ENCODE measurements at regions not wholly inside any gene's neighbourhood (a gene's known extent, or its start where the extent isn't known, plus 50 kb on each side); places are given as distances from the start of the nearest gene placed in this dataset.

DNA sequence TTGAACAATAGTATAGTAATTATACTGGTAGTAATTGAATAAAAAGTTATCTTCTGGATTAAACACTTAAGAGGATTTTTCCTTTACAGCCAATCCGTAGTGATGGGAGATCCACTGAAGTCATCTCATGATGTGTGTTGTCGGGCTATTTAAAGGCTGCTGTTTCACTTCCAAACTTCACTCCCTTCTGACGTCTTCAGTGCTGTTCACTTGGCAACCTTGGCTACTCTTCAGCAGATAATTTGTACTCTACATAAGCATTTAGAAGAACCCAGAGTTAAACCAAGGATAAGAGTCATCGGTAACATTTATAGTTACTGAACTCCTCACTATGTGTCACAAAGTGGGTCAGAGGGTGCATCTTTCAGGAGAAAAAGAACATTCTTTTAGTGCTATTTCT lies 179.1 kb upstream of the EYA4 start:
- H3K4me1 Mint-ChIP-seq, result peaks cover 11% of the 10 kb centered on the region
- H3K9me3 Mint-ChIP-seq, result no peaks in the 10 kb centered on the region
- TF ChIP-seq, protein P1, sequence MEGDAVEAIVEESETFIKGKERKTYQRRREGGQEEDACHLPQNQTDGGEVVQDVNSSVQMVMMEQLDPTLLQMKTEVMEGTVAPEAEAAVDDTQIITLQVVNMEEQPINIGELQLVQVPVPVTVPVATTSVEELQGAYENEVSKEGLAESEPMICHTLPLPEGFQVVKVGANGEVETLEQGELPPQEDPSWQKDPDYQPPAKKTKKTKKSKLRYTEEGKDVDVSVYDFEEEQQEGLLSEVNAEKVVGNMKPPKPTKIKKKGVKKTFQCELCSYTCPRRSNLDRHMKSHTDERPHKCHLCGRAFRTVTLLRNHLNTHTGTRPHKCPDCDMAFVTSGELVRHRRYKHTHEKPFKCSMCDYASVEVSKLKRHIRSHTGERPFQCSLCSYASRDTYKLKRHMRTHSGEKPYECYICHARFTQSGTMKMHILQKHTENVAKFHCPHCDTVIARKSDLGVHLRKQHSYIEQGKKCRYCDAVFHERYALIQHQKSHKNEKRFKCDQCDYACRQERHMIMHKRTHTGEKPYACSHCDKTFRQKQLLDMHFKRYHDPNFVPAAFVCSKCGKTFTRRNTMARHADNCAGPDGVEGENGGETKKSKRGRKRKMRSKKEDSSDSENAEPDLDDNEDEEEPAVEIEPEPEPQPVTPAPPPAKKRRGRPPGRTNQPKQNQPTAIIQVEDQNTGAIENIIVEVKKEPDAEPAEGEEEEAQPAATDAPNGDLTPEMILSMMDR (IDR thresholded peaks at IDR 0.05; ENCODE audit: unreplicated experiment in 3 of 3), result no peak
- no peaks in the 10 kb centered on the region for H3K36me3 Mint-ChIP-seq (ENCODE audit: low read depth)
- H3K4me3 Mint-ChIP-seq, result no peak overlapping the region
- peak overlapping the region in 1 of 3 experiments; percentile 38 for H3K27ac Mint-ChIP-seq
- no peaks in the 10 kb centered on the region for H3K27me3 Mint-ChIP-seq (ENCODE audit: low read depth)

DNA sequence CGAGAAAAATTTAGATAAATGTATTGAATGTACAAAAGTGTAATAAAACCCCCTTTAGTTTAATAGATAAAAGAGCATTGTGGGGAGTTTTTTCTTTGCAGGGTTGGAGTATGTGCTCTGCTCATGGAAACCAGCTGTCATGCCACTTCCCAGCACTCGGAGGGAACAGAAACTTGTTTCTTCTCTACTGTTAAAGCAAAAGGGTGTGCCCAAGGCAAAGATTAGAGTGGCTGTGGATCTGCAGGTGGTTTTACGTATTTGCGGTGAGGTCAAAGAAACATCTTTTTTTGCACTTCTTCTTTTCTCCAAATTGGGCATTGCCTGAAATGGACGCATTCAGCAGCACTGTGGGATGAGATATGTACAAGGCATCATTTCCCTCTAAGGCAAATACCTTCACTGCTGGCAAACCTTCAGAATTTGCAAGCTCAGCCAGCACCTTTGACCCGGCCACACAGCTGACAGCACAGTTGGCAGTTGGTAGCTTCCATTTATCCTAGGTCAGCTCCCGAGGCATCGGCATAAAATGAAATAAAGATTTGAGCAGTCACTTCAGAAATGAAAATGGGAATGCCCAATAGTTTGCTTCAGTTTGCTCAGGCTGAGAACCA lies 178.4 kb upstream of the EYA4 start:
- TF ChIP-seq, protein P1 (IDR thresholded peaks at IDR 0.05; ENCODE audit: unreplicated experiment in 3 of 3), result no peak
- no peaks in the 10 kb centered on the region for H3K36me3 Mint-ChIP-seq (ENCODE audit: low read depth)
- no peak overlapping the region for H3K4me3 Mint-ChIP-seq
- H3K27ac Mint-ChIP-seq, result peak overlapping the region in 1 of 3 experiments; percentile 64
- no peaks in the 10 kb centered on the region for H3K9me3 Mint-ChIP-seq
- H3K27me3 Mint-ChIP-seq (ENCODE audit: low read depth), result no peaks in the 10 kb centered on the region
- H3K4me1 Mint-ChIP-seq, result peaks cover 11% of the 10 kb centered on the region

DNA sequence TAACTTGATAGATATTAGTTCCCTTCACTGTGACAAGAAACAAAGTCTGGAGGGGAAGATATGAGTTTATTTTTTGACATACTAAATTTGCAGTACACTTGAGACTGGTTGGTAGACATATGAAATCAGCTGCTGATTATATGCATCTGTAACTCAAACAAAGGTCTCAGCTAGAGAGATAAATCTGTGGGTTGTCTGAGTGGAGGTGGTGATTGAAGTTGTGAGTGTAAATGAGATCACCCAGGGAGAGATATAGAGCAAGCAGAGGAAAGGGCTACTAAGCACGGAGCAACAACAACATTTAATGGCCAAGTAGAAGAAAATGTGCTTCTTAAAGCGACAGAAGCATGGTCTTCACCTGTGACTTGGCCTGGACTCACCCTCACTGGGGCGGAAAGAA lies 173.2 kb upstream of the EYA4 start:
- no peak overlapping the region for H3K27ac Mint-ChIP-seq
- H3K36me3 Mint-ChIP-seq (ENCODE audit: low read depth), result no peaks in the 10 kb centered on the region
- H3K4me1 Mint-ChIP-seq, result peaks cover 4% of the 10 kb centered on the region
- no peaks in the 10 kb centered on the region for H3K9me3 Mint-ChIP-seq
- no peak overlapping the region for H3K4me3 Mint-ChIP-seq
- H3K27me3 Mint-ChIP-seq (ENCODE audit: low read depth), result no peaks in the 10 kb centered on the region
- TF ChIP-seq, protein P1 (IDR thresholded peaks at IDR 0.05; ENCODE audit: unreplicated experiment in 3 of 3), result no peak

DNA sequence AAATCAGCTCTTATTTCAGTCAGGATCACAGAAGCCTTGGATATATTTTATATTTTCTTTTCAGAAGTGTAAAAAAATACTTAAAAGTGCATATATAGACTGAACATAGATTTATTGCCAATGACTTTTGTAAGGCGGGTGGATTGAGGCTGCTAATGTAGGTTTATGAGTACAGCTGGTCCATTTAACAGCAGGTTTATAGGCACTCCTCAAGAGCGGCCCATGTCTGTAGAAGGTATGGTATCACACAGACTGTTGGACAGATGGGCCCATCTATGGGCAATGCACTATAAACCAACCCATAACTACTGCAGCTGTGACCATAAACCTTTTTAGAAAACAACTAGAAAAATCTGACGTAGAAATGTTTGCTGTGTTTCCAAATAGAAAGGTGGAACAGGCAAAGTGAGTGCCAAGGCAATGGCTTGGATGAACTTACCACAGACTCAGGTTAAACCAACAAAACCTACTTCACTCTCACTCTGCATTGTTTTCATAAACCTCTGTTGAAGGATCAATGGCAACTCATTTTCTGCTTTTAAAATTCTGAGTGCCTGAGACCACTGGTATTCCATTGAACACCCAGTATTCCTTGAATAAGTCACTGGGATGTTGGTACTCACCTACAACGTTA lies 170.6 kb upstream of the EYA4 start:
- Mint-ChIP-seq H3K36me3 (ENCODE audit: low read depth) (no peaks in the 10 kb centered on the region), H3K4me1 (peaks cover 6% of the 10 kb centered on the region), H3K27ac (no peak overlapping the region), H3K9me3 (no peaks in the 10 kb centered on the region), H3K4me3 (no peak overlapping the region), H3K27me3 (ENCODE audit: low read depth) (no peaks in the 10 kb centered on the region)
- TF ChIP-seq, protein P1 (IDR thresholded peaks at IDR 0.05; ENCODE audit: unreplicated experiment in 3 of 3), result no peak

DNA sequence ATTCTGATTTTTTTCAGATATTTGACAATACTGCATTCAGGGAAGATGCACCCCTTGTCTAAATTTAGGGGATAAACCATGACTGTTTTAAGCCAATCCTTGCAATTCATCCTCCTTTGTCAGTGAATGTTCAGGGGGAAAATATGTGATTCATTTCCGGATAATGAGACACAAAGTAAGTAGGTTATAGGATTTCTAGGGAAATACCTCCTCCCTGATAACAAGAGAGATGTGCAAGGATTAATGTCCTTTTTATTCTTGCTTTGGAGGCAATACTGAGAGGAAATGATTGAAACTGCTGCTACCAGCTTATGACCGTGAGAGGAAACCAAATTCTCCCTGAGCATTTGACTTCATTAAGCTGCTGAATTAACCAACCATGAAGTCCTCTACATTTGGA lies 161.3 kb upstream of the EYA4 start:
- H3K4me3 Mint-ChIP-seq, result no peak overlapping the region
- TF ChIP-seq, protein P1 (IDR thresholded peaks at IDR 0.05; ENCODE audit: unreplicated experiment in 3 of 3), result no peak
- H3K4me1 Mint-ChIP-seq, result peaks cover 27% of the 10 kb centered on the region
- no peaks in the 10 kb centered on the region for H3K36me3 Mint-ChIP-seq (ENCODE audit: low read depth)
- no peaks in the 10 kb centered on the region for H3K9me3 Mint-ChIP-seq
- peaks cover 4% of the 10 kb centered on the region for H3K27me3 Mint-ChIP-seq (ENCODE audit: low read depth)
- no peak overlapping the region for H3K27ac Mint-ChIP-seq
